NCI-H345 treated with DMSO at 0.1 percent for 48 hours (cell line): ENCODE measurements at regions not wholly inside any gene's neighbourhood (a gene's known extent, or its start where the extent isn't known, plus 50 kb on each side); places are given as distances from the start of the nearest gene placed in this dataset.

Source experiments
- DNase-seq: peaks from one replicate; lab custom pipeline; 2025; ENCODE audit not compliant: unreplicated experiment; lab: John Stamatoyannopoulos, UW

DNA sequence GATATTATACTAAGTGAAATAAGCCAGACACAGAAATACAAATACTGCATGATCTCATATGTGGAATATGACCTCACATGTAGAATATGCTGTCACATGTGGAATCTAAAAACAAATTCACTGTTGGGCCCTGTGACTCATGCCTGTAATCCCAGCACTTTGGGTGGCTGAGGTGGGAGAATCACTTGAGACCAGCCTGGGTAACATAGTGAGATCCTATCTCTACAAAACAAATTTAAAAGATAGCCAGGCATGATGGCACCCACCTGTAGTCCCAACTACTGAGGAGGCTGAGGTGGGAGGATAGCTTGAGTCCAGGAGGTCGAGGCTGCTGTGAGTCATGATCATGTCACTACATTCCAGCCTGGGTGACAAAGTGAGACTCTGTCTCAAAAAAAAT lies 160.3 kb downstream of the PTEN start:
- DNase-seq, result no peak

DNA sequence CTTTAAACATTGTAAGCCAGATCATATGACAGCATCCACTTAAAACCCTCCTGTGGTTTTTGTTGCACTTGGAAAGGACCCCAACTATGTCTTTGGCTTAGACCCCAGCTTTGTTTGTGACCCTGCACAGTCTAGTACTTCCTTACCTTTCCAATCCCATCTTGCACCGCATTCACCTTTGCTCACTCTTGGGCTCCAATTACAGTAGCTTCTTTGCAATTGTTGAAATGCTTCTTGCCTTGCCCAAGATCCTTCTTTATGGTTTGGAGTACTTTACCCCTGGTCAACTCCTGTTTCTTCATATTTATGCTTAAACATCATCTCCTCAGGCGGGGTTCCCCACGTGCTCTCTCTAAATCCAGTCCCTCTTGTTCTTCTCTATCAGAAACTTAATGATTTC lies 162.6 kb downstream of the PTEN start:
- no peak for DNase-seq

DNA sequence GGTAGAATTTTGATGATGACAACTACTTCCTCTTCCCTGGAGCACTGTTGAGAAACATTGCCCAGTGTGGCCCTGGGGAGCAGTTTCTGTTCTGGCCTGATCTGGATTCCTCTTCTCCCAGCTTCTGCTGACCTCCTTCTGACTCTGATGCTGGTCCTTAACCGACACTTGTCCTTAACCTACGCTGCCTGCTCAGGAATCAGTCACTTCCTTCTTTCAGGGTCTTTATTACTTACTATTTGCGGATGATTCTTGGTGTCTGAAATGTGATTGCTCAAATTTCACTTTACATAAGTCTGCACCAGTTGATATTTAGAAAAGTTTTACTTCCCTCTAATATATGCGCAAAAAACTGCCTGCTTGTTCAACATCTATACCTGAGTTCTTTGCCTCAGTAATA lies 164.1 kb downstream of the PTEN start:
- DNase-seq, result no peak

DNA sequence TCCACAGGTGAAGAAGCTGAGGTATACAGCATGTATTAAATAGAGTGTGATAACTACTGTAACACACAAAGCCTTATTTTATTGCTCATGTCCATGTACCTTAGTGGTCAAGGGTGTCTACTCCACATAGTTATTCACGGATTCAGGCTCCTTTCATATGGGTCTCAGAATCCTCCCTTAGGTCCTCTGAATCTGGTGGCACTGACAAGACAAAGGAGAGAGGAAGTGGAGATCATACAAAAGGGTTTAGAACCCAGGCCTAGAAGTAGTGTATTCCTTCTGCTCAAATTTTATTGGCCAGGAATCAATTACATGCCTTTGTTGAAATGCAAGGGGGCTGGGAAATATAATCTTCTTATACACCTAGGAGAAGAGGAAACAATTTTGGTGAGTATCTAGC lies 164.6 kb downstream of the PTEN start:
- no peak for DNase-seq

DNA sequence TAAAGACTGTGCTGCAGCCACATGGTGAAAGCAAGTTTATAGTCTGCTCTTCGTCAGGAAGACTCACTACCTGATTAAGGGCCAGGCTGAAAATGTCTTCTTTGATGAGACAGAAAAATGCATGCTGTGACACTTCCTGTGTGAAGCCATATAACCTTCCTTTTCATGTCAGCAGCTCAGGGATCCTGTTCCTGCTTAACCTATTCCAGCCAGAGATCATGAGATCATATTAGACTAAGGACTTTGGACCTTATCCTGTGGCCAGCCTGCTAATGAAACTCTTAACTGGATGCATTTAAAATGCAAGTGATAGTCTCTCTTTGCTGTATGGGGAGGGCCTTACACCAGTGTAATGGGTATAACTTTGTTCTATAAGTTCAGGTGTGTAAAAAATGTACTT lies 165.2 kb downstream of the PTEN start:
- no peak for DNase-seq

DNA sequence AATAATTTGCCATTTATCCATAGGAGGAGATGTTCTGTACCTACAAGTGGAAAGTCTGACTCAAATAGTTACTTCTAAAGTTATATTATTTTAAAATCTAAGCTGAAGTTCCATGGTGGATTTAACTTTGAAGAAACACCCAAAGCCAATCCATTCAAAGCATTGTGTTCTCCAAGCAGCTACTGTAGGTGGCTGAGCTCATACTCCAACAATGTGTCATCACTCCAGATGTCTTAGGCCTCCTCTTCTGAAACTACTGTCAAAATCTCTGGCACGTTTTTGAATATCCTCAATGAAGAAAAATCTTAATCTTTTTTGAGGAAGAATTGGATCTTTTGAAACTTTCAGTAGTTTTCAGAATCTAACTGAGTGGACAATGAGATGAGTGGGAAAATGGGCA lies 169.1 kb downstream of the PTEN start:
- no peak for DNase-seq

DNA sequence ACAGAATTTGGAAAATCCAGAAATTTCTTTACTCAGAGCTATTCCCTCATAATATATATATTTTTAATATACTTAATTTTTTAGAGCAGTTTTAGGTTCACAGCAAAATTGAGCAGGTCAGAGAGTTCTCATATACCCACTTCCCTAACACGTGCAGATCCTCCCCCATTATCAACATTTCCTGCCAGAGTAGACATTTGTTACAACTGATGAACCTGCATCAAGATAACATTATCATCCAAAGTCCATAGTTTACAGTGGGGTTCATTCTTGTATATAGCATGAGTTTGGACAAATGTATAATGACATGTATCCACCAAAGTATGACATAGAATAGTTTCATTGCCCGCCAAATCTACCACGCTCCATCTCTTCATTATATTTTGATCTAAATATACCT lies 170.0 kb downstream of the PTEN start:
- DNase-seq, result no peak

DNA sequence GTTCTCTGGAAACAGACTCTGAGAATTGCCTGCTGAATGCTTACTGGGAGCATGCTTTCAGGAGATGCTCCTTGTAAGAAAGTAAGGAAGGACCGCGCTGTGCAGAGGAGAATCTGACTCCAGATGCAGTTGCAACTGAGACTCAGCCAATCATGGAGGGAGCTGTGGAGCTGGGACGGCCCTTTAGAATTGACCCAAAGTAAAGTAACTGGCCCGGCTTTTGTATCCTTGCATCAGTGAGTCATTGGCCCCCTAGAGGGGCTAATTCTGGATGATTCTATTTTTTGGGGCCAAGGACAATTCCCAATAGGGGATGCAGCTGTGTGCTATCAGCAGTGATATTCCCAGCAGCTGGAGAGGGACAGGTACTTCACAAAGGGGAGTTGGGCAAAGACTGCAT lies 170.4 kb downstream of the PTEN start:
- DNase-seq, result no peak

DNA sequence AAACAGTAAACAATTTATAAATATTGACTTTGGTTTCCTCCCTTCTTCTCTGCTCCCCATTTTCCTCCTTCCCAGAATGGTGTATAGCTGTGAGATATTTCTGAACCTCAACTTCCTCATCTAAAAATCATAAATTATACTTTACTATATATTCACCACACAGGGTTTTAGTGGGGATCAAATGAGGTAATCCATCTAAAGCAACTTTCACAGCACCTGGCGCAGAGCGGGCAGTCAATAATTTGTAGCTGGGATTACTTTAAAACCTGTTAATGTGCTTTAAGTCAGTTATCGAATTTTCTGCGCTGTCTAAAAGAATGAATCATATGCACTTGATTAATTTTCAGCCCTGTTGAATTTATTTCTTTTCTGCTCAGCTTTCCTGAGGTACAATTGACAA lies 172.7 kb downstream of the PTEN start:
- DNase-seq, result no peak

DNA sequence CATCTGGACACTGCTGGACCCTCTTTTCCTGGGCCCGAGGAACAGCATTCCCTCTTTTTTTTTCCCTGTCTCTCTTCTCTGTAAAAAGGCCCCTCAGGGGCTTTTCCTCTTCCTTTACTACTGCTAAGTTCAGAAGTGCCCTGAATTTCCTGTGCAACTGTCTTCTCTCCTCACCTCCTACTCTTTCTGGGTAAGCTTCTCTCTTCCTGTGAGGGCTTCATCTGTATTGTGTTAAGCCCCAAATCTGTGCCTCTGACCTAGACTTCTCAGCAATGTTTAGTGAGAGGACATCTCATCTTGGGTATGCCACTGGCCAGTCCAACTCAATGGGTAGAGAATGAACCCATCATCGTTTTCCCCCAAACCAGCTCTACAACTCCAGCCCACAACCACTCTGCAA lies 174.2 kb downstream of the PTEN start:
- DNase-seq, result no peak

DNA sequence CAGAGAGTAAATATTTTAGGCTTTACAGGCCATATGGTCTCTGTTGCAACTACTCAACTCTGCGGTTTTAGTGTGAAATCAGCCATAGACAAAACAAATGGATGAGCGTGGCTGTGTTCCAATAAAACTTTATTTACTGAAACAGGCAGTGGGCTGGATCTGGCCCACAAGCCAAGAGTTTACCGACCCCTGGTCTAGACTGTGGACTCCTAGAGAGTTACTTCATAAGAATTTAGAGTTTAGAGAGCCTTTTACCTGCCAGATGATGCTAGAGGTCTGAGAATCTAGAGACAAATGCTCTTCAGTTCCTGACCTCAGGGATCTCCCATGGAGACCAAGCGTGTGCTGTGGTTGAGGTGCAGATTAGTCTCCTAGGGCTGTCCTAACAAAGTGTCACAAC lies 174.8 kb downstream of the PTEN start:
- DNase-seq, result no peak

DNA sequence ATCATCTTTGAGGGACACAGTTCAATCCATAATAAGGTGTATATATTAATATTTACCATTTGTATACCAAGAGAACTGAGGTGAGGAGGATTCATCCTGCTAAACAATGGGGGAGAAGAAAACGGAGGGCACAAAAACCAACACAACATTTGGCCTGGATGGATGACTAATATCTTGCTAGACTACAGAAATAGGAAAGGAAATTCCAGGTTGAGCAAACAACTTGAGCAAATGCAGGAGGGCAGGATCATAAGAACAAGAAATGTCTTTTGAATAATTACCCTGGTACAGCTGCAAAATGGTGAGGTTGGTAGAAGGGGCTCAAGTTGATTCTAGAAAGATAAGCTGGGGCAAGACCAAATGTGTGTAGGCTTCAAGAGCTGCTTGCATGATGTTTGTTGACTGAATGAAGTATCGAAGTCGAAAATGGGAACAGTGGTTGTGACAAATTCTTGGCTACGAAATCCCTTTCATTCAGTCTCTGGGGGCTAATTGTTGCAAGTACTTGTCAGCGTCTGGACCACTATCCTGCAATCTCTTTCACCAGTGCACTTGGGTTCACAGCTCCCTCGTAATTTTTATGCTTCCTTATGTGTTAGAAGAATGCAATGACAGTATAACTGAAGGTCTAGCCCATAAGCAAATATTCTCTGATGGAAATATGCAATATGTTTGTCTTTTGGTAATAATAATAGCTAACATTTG lies 176.2 kb downstream of the PTEN start:
- no peak for DNase-seq

DNA sequence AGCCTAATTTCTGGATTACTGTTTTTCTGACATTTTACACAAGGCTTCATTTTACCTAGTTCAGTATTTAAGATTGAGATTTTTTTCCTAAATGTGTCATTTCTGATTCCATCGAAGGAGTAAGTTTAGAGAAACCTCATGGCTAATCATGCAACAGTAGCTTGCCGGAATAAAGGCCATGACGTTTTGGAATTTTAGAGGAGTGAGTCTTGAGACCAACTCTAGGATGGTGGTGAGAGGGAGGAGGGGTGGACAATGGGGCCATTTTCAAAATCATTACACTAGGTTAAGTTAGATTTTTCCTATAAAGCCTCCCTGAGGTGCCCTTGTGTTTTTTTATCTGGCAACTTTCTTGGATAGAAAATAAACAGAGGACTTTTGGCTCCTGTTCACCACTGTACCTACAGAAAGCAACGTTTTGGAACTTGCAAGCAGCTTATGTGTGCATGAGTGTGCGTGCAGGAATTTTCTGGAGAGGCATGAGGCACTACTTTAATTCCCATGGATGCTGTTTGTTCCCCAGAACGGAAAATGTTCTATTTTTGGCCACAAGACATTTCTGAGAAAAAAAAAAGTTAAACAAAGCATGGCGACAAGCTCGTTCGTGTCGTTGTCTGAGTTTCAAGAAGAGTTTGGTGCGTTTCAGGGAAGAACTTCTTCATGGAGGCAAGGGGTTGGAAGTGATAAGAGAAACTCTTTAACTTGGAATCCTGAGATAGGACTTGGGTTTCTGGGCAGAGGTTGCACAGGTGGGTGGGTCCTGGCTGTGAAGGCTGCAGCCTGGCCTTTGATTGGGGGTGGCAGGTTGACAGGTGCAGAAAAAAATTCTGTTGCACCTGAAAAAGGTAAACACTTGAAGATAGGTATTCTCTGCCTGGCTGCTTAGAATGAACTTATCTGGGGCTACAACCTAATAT lies 178.1 kb downstream of the PTEN start:
- DNase-seq, result no peak

DNA sequence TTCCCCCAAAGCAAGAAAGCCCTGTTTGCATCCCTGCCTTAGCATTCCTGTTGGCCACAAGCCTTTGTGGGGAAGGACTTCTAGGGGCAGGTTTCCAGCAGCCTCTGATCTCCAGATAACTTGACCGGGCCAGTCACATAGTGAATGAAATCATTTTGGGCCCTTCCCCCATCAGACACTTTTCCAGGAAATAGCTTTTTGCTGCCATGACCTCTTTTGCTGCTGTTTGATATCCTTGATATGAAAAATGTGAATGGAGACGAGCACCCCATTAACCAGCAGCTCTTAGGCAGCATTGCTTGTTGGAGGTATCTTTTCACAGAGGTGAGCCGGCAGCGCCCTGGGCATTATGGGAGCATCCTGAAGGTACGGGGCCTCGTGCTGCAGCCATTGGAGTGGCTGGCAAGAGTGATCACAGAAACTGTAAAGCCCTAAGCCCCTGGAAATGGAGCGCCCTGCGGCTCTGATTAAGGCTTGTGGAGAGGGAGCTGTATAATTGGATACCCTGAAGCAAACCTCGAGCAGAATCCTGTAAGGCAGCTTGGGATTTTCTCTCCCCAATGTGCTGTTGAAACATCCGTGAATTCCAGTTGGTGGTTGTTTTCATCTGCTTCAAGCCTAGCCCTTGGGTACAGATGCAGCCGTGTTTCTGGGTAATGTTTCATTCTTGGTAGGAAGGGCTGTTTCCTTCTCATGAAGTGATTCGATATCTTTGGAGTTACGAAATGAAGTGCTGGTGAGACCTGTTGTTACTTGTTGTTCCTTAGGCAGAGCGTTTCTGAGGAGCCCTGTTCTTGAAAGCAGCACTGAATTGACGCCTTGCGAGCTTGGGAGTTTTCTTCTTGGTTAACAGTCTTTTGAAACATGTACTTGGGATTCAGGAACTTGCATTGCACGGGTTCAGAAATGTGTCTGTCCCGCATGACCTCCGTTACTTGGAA lies 179.0 kb downstream of the PTEN start:
- no peak for DNase-seq

DNA sequence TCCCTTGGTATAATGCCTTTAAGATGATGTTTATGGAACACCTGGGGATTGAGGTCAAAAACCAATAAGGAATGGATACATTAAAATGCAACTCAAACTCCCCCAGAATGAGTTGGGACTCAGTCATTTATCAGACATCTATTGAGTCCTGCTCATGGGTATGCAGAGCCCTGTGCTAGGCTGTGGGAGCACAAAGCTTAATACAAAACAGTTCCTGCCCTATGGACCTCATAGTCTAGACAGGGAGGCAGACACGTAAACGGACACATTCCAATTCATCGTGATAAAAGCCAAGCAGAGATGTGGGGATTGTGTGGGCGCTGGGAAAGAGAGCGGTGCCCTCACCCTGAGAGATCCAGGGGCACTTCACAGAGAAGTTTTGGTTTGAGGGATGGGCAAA lies 181.7 kb downstream of the PTEN start:
- no peak for DNase-seq

DNA sequence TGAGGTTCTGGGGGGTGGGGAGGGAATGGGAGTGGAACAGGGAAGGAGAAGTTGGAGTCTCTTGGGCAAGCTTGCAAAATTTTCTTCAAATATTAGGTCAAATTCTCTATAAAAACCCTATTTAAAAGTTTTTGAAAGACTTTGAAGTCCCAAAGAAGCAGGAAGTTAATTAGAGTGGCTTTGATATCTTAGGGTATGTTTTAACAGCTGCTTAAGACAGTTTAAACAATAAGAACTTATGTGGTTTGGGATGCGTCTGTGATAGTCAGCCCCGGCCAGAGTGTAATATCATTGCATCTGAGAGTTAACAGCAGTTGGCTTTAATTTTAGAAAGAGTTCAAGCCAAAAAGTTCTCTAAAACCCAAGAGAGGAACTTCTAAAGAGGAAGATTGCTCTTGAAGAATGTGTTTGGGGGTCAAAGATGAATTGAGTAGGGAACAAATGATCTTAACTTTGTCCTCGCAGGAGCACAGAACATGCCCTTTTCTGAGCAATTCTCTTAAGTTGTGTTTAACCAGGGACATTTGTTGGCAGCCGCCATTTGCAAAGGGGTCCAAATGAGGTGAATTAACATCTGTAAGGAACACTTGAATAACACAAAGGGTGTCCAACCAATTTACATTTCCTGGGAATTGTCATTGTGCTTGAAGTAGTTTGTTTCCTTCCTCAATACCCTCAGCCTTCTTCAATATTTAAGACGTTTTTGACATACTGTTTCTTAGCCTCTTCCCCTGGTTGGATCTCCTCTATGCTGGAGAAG lies 182.4 kb downstream of the PTEN start:
- DNase-seq, result no peak

DNA sequence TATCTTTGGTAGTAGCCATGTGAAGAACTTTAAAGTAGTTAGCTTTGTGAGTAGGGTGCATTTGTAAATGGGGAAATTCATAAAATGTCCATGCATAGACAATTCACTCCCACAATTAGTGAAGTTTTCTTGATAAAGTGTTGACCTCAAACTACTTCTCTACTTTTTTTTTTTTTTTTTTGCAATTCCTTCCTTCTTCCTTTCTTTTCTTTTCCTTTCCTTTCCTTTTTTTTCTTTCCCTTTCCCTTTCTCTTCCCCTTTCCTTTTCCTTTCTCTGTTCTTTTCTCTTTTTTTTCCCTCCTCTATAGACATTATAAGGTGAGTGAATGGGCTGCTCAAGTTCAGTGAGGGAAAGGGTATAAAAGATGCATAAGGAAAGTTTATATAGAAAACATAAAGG lies 184.2 kb downstream of the PTEN start:
- DNase-seq, result no peak

DNA sequence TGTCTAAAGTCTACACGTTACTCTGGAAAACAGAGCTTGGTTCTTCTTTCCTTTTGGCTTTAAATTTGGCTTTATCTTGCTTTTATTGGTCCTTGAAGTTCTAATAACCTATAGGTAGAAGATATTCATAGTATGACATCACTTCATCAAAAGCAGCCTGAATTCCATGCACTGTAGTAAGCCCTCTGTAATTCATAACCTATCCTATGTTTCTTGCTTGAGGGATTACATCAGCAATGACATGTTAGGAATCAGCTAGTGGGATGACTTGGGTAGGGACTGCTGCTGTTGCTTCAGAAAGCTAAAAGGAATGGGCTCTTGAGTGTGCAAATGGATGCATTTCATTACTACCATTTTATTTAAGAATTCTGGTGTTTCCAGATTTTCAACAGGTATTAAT lies 184.9 kb downstream of the PTEN start:
- DNase-seq, result no peak

DNA sequence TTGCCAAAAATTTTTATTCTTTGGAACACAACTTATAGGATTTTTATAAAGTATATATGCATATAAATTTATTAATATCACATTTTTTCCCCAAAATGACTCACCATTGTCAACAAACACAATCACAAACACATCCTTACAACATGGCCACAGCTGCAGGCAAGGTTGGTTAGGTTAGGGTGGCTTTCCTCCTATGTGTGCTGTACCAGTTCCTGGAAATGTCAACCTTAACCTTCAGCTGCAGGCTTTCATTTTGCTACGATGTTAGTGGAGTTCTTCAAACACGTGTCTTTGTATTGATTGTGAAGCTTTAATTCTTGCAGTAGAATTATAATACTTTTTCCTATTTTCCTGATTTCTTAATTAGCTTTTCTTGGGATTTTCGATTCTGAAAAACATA lies 185.8 kb downstream of the PTEN start:
- DNase-seq, result no peak

DNA sequence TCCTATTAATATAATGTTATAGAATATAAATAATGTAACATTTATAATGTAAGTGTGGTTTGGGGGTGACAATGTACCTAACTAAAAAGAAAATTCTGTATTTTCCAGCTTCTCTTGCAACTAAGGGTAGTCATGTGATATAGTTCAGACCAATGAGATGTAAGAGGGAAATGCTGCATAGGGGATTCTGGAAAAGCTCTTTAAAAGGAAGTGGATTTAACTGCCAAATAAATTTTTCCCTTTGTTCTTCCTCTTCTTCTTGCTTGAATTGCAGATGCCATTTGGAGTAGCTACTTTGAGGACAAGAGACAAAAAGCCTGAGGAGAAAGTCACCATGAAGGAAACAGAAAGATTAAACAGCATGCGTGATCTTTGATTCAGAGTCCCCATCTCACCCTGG lies 194.3 kb downstream of the PTEN start:
- no peak for DNase-seq

DNA sequence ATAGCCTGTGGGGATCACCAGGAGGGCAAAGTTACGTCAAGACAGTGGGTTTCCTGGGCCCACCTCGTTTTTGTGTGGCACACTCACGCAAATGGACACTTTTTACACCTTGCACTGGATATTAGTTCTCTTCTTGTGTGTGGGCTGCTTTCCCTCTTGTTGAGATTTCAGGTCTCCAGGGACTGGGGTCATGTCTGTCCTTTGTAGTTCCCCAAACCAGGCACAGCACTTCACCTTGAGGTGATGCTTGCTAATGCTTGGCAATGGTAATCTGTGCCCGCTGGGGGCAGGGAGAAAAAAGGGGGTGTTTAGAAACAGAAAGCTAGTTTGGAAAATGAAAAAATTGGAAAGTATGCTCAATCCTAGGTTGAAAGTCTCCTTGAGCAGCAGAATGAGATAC lies 195.3 kb downstream of the PTEN start:
- DNase-seq, result no peak
